GM18511 (cell line): ENCODE measurements at regions not wholly inside any gene's neighbourhood (a gene's known extent, or its start where the extent isn't known, plus 50 kb on each side); places are given as distances from the start of the nearest gene placed in this dataset.

Source experiments
- ATAC-seq: cut with Tn5 transposase; IDR thresholded peaks from one replicate; pipeline ENCODE4 v1.9.1; 2021; ENCODE audit warnings: mild to moderate bottlenecking, moderate library complexity; ENCODE audit not compliant: unreplicated experiment

DNA sequence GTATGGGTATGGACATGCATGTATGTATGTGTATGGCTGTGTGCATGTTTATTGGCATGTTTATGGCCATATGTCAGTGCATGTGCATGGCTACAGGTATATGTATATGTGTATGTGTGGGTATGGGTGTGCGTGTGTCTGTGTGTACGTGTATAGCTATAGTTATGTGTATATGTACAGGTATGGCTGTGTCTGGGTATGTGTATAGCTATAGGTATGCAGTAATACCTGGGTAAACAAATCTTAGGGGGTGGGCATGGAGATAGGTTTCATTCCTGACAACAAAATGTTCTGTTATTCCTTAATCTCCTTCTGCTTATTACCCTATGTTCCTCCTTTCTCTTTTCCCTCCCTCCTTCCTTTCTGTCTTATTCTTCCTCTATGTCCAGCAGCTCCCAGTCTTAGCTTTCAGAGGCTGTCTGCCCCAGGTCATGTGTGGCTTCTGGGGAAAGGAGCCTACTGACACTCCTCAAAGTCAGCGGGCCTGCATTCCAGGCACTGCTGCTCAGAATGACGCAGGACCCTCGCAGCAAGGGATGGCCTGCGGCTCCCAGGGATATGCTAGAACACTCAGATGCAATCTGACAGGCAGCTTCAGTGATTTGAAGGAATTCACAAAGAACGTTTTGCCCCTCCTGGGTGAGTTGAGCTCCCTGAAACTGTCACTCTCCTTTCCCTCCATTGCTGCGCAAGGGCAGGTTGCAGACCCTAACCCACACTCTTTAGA is 139.3 kb upstream of the PHACTR1 start:
- ATAC-seq: no peak

DNA sequence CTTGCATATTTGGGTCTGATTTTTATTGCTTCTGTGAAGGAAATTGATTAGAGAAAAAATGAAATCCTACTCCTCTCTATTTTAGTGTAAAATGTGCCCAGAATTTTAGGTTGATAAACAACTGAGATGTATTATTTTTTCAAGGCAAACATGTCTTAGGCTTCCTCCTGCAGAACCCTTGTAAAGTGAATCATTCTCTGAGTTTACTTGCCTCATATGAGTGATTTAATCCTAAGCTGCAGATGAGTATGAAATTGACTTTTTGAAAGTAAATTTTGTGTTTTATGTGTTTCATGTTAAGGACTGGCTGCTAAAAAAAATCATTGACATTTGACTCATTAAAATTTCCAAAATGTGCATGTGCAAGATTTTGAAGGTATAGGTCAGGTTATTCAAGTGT is 138.5 kb upstream of the PHACTR1 start:
- no peak for ATAC-seq

DNA sequence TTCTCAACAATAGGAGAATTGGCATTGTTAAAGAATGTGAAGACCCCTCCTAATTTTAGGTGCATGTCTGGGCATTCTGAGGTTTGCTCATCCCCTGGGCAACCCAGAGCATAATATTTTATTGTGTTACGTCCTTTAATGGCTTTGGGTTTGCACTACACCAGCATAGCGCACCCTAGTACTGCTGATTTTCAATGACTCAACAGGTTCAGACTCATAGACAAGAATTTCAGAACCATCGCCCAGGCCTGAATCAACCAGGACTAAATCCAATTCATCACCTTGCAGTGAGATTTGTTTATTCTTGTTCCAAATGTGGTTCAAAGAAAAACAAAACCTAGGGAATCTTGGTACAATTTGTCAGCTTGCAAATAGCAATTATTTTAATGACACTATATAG is 137.8 kb upstream of the PHACTR1 start:
- ATAC-seq: no peak

DNA sequence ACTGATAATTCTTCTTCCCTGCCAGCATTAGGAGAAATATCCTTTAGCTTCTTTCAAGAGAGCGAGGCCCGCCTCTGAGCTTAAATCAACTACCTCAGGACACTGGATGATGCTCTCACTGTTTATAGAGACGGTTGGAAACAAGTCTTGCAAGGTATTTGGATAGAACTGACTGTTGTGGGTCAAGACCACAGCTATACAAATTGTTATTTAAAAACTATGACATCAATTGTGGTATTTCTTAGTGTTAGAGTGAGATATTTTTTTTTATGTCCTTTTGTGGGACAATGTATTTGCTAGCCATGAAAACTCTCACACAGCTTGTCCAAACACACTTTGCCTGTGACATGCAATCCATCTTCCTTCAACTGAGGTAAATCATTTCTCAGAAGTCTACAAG is 136.3 kb upstream of the PHACTR1 start:
- ATAC-seq: no peak

DNA sequence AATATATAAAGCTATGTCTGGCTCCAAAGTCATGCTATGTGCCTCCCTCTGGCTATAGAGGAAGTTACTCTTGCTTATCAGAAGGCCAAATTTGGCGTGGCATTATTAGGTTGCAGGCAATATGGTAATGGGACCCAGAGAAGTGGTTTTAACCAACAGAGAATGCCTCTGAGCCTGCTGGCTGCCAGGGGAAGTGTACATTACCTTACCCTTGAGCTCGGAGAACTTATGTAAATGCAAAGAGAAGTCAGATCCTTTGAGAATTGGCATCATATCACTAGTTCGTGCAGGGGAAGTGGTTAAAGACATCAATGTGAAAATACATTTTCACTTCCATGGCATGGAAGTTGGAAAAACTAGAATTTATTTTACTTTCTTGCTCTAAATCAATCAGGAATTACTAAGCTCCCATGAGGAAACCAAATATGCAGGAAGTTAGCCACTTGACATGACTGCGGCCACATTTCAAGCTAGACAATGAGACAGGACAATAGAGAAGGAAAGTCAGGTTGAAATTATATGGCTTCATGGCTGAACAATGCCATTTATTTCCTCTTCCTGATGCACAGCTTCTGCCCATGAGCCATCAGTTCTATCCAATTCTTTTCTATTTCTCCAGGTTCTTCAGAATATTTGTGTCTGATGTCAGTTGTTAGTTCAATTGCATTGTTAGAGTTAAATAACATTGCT is 134.0 kb upstream of the PHACTR1 start:
- no peak for ATAC-seq

DNA sequence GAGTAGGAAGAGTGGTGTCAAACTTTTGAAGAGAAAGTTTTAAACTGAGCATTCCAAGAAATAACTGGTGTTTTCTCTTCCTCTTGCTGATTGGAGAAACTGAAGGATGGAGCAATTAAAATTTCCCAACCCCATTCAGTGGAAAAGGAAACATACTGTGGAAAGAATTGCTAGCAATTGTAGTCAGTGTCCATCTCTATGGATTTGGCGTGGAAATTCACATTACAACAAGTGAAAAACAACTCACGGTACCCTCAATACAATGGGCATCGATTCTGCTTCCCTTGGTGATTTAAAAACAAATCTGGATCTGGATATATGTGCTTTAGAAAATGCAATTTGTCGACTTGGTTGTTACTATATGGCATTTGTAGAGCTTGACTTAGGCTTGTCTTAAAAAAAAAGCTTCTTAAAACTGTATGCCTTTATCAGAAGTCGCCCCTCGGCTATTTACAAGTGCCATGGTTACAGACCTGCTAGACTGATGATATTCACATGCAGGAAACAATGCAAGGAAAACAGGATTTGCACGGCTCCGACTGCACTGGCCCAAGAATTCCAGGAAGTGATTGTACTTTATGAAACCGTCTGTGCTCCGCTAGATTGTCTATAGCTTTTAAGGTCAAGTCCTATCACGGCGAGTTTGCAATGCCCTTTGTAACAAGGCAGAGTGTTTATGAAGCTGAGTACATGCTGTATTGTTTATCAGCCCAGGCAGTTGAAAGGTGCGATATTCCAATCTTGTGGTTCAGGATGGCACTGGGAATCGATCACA is 131.7 kb upstream of the PHACTR1 start:
- ATAC-seq: no peak

DNA sequence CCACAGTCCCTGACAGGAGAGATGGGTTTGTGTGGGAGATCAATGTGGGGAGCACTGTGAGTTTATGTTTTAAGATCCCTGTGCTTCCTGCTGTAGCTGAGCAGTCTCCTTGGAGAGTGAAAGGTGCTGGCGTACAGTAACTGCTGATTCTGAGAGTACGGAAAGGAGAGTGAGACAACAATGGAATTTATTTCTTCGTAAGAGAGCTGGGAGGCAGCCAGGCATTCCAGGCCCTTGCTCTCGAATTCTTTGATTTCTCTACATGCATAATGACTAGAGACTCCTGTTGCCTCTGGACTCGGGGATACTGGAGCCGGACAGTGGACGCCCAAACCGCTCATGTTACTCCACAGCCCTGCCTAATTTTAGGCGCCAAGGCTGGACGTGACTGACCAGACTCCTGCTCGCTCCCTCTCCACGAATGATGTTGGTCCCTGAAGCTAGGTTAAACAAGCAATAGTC is 131.0 kb upstream of the PHACTR1 start:
- ATAC-seq: no peak

DNA sequence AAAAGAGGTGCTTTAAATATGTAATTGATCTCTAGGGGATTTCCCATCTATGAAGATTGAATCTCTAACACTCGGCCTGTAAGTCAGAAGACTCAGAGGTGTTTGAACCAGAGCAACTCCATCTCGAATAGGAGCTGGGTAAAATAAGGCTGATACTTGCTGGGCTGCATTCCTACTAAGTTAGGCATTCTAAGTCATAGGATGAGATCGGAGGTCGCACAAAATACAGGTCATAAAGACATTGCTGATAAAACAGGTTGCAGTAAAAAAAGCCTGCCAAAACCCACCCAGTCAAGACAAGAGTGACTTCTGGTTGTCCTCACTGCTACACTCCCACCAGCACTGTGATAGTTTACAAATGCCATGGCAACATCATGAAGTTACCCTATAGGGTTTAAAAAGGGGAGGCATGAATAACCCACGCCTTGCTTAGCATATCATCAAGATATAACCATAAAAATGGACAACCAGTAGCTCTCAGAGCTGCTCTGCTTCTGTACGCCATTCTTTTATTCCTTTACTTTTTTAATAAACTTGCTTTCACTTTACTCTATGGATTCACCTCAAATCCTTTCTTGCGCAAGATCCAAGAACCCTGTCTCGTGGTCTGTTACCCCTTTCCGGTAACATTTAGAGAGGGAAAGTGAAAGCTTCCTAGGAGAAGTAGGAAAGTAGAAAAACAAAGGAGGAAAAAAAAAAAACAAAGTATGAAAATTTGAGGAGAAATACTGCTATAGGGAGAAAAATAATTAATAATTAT is 129.7 kb upstream of the PHACTR1 start:
- ATAC-seq: no peak

DNA sequence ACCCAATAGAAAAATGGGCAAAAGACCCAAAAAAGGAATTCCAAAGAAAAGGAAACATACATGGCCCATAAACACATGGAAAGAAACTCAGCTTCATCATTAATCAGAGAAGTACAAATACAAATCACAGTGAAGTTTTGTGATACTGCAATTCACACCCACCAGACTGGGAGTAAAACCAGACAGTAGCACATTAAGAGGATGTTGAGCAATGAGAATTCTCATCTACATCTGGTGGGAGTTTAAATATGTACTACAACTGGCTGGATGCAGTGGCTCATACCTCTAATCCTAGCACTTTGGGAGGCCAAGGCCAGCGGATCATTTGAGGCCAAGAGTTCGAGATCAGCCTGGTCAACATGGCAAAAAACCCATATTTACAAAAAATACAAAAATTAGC is 125.7 kb upstream of the PHACTR1 start:
- ATAC-seq: no peak

DNA sequence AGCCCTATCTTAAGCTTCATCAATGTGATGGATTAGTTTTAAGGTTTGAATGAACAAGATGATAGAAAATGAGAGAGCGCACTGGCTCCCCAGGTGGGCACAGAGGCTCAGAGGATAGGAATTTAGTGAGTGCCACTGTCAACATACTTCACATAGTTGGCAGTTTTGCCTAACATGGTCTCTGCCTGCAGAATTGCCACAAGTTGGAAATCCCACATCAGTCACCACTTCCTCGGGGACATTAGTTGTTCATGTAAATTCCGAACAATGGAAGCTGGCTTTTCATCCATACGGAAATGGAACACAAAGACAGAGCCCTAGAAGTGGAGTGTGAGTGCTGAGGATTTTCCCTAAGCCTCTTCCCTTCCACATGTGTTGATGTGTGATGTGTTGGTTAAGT is 123.9 kb upstream of the PHACTR1 start:
- no peak for ATAC-seq

DNA sequence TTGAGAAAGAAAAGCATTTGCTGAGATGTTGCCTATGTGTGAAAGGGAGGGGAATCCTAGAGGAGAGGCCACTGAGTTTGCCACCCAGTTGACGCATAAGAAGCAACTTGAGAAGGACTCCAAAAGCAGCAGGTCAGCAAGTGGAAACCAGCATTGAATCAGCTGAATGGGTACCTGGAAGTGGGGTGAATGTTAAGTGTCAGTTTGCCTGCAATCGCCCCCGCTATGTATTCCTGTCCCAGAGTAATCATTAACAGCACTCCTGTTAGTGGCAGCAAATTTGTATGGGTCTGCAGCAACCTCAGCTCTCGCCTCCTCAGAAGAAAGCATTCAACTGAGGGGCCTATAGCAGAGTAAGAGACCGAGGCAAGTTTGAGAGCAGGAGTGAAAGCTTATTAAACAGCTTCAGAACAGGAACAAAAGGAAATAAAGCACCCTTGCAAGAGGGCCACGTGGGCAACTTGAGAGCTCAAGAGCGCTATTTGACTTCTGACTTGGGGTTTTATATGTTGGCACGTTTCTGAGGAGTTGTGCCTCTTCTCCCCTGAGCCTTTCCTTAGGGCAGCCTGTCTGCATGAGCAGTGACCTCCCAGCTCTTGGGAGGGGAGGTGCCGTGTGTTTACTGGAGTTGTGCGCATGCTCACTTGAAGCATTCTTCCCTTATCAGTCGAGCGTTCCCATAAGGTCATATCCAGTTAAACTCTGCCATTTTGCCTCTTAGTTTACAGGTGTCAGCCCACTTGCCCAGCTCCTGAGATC is 122.6 kb upstream of the PHACTR1 start:
- no peak for ATAC-seq

DNA sequence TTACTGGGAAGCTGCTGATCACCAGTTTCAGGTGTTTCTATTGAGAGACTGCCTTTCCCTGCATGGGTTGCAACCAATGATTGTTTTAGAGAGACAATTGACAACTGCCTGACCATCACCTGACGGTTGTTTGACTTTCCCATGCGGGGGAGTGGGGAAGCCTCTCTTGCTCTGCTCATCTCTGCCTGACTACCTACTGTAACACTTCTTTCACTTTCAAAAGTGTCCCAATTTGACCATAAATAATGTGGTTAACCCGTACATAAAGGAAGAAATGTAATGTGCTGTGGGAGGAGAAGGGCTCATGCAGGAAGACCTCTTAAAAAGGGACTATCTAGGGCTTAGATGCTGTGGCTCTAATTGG is 122.1 kb upstream of the PHACTR1 start:
- ATAC-seq: no peak

DNA sequence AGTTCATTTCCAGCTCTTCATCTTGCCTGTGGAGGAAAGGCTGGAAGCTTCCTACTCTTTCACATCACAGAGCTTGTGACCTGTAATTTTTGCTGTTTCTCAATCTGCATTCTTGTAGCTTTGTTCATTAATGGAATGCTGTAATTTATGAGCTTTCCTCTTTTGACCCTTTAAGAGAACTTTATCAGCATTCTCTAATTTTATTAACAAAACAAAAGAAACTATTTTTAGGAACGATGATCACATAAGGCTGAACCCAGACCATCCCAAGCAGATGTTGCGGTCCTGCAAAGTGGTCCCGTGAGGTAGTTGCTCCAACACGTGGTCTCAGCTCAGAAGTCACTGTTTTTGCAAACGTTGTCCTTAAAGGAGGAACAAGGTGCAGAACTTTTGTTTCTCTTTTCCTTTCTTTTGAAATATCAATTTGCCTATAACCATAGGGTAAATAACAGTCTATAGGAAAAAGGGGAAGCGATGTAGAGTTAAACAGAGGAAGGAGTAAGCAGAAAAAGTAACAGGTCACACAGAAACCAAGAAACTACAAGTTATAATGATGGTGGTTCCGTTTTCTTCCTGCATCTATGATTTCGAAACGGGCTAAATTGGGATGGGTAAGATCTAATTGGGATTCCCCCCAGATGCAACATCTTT is 121.3 kb upstream of the PHACTR1 start:
- peak; percentile 77 for ATAC-seq

DNA sequence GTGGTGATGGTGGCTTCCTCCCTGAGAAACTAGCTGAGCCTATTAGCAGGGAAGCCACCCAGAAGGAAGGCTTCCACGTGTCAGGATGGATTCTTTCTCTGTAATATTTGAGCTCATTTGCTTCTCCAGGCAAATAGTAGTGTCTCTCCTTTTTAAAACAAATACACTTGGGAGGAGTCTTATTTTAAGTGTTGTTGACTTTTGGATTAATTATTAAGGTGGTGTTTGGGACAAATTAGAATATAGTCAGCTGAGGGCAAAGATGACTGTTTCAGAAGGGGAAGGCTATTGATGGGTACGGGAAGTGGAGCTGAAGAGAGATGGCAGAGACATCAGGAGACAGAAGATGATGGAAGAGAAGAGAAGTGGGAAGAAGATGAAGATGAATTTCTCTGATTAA is 119.8 kb upstream of the PHACTR1 start:
- no peak for ATAC-seq

DNA sequence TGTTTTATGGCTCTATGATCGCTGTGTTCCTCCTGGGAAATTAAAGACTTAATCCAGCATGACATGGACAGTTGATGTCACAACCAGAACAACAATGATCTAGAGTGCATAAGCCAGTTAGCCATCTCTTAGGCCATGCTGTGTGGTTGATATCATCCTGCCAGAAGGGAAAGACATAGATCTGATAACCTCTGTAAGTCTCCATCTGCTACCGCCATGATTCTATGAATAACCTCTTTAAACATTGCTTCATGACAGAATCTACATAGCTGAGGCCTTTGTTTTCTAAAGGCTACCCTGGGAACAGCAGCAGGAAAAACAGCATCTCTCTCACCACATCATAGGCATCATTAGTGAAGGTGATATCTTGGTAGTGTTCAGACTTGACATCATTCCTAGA is 117.6 kb upstream of the PHACTR1 start:
- no peak for ATAC-seq

DNA sequence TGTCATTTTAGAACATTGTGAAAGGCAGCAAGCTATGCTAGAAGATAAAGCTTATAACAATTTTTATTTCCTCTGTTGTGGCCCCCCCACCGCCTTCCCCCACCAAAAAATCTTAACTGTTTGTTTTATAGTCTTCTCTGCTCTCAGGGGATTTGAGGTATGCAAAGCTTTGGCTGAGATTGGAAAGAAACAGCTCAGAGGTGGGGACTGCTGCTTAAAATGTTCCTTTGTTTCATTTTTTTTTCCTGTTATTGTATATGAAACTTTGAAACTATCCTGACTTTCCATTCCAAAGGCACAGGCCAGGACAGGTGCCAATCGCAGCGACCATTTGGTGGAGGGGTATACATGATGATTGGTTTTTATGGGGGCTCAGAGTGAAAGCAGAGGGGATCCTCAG is 114.7 kb upstream of the PHACTR1 start:
- ATAC-seq: no peak

DNA sequence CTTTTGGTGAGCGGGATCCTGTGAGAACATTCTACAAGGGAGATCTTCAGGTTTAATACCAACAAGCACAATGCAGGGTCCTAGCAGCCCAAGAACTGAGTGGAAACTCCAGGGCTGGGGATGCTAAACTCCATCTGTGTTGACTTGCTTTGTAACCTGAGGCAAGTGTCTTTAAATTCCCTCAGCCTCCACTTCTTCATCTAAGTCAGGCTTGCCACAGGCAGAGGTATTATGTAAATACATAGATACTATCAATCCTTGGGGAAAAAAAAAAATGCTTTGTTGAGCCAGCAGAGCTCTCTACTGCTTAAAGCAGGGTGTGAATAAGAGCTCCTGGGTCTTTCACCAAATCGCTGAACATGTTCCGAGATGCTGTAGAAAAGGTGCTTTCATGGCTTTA is 114.2 kb upstream of the PHACTR1 start:
- ATAC-seq: no peak

DNA sequence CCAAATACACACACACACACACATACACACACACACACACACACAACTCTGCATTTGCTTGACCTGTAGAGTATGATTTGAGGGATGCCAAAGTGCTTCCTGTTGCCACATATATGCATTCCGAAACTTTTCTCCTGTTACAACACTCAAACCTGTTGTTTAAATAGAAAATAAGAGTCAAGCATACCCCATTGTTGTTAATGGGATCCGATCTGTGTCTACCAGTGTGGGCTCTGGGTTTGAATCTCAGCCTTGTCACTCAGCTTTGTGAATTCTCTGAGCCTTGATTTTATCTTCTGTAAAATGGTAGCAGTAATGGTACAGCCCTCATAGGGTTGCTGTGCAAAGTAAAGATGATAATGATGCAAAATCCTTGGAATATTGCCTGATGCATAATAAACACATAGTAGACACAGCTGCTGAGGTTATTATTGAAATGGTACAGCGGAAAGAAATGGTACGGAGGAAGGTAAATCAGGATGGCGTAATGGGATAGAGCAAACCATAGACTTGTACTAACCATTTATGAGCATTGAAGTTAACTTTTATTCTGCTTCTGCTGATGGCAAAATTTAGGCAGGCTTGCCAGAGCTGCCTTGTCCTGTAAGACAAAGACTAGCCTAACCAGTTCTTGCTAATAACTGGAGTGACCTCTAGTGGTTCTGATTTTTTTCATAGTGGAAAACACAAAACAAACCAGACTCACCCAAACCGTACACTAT is 113.5 kb upstream of the PHACTR1 start:
- no peak for ATAC-seq

DNA sequence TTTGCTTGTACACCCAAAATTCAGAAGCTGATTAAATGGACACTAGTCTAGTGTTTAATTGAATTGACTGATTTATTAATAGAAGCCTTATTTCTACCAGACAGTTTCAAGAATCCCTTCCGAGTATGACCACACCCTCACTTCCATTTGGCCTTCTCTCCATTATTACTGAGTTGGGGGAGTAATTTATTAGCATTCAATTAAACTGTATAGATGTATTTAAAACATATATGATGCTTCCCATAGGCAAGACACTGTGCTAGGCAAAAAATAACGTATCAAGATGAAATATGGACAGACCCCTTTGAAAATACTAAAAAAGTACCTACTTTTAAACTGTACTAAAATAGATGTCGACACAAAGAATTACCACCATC is 112.9 kb upstream of the PHACTR1 start:
- ATAC-seq: no peak
